Hippocampal formation (tissue), 2 donors: ENCODE measurements at regions not wholly inside any gene's neighbourhood (a gene's known extent, or its start where the extent isn't known, plus 50 kb on each side); places are given as distances from the start of the nearest gene placed in this dataset.

ENCODE experiments used
- DNase-seq, 2 donors: peaks; one replicate each; lab custom pipeline; 2025; lab: John Stamatoyannopoulos, UW

DNA sequence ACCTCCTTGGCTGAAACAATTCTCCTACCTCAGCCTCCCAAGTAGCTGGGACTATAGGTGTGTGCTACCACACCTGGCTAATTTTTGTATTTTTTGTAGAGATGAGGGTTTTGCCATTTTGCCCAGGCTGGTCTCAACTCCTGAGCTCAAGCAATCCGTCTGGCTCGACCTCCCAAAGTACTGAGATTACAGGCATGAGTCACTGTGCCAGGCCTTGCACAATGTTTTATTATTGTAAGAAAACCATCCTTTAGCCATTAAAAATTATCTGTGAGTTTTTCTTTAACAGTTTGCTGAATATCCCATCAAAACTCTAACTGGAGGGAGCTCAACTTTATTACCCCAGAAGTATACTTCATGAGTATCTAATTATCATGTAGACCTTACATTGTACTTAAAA is 900.3 kb downstream of the PCDH7 start:
- DNase-seq: no peak

DNA sequence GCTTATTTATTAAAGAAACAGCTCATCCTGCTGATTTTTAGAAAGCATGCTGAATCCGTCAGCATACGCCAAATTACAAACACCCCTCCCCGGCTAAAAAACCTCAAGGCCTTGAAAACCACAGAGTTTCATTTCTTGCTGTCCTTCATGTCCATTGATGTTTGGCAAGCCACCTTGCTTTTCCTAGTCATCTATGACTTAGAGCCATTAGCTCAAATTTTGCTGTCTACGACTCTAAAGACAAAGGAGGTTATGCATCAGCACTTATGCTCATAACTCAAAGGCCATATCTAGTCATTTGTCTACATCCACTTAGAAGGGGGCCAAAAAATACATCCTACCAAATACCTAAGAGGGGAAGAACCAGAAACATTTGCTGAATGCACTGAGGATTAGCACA is 925.1 kb downstream of the PCDH7 start:
- DNase-seq: no peak

DNA sequence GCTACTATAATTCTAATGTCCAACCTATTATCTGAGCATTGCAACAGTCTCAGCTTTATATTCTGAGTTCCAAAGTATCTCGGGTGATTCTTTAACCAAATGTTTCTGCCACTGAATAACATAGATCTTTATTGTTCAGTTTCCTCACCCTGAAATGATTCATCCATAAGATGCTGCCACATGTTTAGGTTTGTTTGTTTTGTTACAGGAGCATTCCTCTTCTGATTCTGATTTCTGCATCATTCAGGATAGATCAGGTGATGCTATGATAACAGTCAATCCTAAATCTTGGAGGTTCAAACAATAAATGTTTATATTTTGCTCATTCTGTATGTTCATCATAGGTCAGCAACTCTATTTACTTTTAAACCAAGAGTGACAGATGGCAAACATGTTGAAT is 927.6 kb downstream of the PCDH7 start:
- DNase-seq: no peak

DNA sequence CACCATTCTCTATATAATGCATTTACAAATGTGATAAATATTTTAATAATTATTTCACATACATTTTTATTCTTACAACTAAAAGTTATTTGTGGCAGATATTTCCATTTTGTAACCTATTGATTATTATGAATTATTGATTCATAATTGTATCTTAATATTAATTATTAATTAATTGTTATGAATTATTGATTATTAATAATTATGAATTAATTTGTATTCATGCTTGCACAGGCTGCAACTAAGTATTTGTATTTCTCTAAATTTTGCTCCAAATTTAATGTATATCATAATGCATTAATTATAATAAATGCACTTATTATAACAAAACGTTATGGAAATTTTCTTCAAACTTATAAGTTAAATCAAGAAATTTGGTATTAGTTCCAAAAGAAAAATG is 929.7 kb downstream of the PCDH7 start:
- no peak for DNase-seq

DNA sequence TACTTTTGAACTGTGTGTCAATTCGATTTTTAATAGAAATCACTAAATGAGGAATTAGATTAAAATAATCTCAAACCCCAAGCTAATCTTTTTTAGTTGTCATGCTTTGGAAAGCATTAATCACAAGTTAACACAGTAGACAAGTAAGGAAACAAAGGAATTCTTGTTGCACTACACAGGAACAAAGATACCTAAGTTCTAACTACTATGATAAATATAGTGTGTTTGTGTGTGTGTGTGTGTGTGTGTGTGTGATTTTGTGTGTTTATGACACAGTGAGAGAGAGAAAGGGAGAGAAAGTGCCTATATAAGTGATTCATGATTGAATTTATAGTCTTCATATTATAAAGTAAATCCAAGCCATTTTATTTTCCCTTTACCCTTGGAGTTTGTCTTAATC is 931.4 kb downstream of the PCDH7 start:
- DNase-seq: no peak

DNA sequence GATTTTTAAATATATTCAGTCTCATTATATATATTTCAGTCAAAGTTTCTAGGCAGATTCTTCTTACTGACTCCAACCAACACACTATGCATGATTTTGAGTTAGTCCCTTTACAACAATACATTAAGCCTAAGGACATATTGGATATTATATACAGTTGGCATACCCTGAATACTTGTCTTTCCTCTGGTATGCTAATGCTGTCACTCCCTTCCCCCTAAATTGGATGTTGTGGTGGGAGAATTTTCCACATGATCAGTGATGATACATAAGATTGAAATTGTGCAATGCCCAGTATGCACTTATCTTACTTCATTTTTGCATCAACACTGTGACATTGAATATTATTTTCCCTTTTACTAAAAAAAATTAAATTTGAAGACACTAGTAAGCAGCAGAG is 935.2 kb downstream of the PCDH7 start:
- DNase-seq: no peak

DNA sequence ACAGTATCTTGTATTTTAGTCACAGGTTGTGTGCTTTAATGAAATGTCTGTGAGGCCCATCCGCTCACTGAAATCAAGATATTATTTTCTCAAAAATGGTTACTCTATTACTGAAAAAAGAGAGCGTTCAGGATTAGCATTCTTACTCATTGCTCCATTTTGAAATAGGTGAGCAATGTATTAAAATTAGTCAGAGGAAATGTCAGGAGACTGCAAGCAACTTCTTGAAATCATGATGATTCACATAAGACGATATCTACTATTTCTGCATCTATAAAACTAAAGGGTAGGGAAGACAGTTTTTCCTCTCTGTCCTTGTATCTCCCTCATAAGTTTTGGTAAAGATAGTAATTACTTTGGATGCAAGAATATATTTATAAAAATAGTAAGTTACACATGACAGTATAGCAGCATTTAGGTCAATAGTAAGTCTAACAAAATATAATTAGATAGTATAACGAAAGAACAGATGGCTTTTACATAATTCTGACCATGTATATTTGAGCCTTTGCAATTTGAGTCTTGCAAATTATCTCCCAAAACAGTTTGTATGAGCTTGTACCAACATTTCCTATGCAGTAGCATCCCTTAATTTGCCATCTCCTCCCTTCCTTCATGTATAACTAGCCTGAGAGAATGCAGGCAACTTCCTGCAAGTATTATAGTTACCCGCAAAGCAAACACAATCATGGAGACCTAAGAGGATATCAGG is 937.8 kb downstream of the PCDH7 start:
- no peak for DNase-seq

DNA sequence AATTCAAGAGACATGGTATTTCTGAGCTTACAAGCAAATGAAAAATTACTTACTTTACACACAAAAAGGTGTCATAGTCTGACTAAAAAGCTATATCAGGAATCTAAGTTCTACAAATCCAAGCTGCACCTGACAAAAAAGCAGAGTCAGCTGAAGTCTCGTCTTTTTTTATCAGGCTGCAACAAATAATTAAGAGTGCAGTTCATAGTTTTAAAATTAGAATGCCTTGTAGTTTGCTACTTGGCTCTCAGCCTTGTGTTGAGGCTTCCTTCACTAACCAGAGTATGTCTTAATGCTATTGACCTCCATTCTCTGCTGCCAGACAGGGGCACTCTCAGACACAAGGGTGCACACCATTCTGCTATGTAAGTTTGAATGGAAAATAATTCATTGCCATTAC is 940.7 kb downstream of the PCDH7 start:
- no peak for DNase-seq

DNA sequence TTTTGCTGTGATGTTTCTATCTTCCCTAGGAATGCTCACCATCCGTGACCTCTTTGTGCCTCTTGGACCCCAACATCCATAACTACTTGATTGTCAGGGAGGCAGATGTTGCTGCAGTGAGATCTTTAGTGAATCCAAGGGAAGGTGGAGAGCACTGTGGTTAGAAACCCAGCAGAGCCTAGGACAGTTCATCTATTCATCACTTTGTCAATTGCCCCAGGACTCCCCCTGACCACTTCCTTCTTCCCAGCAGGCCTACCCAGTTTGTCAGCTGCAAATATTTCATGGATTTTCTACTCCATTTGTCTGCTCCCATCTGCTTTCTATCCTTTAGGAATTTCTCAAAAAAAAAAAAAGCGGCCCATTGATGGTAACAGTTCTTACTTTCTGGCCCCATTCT is 942.8 kb downstream of the PCDH7 start:
- no peak for DNase-seq

DNA sequence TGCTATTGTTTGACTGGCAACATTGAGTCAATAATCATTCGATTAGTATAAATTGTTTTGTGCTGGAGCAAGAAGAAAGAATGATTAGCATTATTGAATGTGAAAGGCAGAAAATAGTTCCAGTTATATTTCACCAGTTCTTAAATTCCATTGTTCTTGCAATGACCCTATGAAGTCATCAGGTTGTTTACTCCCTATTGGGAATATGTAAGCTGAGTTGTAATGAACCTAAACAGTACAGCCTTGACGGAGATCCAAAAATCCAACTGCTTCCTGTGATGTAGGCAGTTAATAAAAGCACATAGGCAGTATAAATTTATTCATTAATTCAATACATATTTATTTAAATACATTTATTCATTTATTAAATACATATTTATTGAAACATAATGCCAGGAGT is 947.5 kb downstream of the PCDH7 start:
- DNase-seq: no peak

DNA sequence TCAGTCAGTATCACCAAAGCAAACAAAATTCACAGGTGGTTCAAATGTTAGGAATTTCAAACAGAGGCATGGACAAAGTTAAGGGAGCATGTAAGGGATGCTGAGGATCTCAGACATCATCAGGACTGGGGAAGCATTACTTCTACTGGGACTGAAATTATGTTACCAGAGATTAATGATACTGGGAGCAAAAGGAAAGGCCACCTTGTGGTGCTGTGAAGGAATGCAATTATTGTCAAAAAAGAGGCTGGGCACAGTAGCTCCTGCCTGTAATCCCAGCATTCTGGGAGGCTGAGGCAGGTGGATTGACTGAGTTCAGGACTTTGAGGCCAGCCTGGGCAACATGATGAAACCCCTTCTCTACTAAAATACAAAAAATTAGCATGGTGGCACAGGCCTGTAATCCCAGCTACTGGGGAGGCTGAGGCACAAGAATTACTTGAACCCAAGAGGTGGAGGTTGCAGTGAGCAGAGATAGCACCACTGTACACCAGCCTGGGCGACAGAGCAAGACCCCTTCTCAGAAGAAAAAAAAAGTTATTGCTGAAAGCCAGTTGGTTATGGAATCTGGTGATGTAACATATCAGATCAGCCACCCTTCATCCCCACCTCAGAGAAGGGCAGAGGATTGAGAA is 954.3 kb downstream of the PCDH7 start:
- no peak for DNase-seq

DNA sequence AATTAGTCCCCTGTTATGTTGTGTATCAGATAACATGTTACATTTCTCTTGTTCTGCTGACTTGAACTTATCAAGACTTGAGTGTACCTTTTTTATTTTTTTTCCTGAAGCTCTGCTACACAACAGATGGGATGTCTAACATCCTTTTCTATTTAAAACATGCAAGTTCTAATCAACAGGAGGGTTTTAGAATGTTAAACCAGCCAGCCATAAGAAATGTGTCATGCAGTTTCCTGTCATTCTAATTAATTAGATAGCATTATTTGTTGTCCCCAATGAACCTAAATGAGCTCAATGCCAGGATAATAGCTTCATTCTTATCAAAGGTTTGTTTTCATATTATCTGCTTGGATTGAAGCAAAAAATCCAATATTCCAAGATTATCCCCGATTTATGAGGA is 958.2 kb downstream of the PCDH7 start:
- DNase-seq: no peak

DNA sequence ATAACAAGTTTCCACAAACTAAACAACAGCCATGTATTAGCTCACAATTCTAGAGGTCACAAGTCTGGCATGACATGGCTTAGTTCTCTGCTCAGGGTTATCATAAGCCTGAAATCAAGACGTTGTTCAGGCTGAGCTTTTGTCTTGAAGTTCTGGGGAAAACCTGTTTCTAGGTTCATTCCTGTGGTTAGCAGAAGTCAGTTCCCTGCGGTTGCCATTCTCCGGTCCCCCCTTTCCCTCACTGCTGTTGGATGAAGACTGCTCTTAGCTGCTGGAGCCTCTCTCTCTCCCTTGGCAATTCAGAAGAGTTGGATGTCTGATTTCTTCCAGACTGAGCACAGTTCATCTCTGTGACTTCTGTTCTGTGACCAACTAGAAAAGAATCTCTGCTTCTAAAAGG is 962.6 kb downstream of the PCDH7 start:
- no peak for DNase-seq

DNA sequence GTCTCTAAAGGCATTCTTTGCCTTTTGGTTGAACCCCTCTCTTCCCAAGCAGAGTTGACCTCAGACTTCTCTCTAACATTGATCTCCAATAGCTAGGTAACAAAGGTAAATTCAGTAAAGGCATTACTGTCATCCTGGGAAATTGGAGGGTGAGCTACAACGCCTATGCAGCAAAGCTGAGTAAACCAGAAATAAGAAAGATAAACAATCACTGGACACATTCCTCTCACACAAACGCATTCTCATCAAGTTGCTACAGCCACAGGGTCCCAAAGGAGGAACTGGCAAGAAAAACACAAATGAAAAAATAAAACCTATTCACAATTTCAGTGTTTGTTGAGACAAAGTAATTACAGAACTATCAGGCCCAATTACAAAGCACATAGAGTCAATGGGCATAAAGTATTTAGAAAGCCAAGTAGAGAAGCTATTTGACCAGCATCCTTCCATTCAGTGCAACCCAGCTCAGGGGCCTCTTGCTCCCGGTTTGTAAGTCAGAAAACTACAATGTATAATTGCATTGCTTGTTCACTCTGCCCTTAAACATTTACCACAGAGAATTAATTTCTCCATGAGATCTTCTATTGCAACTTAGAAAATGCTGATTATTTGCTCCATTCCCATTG is 967.7 kb downstream of the PCDH7 start:
- DNase-seq: no peak

DNA sequence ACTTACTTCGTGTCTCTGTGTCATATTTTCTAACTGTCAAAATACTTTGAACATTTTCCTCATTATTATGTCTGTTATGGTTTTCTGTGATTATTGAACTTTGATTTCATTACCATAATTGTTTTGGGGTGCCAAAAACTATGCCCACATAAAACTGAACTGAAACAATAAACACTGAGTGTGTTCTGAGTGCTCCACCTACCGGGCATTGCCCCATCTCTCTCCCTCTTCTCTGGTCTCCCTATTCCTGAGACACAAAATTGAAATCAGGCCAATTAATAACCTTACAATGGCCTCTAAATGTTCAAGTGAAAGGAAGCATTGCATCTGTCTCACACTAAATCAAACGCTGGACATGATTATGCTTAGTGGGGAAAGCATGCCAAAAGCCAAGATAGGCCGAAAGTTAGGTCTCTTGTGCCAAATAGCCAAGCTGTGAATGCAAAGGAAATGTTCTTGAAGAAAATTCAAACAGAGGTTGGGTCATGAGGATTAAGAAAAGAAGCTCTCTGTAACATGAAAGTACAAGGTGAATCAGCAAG is 972.3 kb downstream of the PCDH7 start:
- DNase-seq: no peak

DNA sequence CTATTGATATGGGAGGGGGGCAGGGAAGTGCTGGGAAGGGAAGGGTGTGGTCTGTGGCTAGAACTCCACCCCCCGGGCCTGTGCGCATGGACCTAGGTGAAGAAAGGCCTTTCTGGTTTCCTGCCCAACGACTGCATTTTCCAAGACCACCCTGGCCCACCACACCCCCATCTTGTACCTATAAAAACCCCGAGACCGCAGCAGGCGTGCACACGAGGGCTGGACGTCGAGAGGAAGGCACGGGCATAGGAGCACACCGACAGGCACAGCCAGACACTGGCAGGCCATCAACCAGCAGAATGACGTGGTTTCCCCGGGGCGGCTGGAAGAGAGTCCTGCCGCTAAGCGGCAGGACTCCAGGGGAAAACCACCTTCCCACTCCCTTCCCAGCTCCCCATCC is 981.1 kb downstream of the PCDH7 start:
- DNase-seq: no peak

DNA sequence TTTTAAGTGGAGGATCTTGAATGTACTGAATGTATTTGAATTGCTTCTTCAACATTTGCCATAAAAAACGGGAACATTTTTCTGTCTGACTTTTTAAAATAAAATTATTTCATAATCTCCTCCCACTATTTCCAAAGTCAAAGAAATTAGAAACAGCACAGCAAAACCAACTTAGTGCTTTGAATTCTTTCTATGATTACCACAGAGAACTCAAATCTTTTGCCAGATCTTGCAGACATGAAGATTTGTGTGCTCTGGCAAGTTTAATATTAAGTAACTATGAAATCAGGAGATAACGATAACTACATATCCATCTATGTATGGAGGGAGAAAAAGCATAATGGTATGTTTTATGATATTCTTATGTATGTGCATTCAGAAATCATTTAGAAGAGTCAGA is 982.2 kb downstream of the PCDH7 start:
- DNase-seq: no peak

DNA sequence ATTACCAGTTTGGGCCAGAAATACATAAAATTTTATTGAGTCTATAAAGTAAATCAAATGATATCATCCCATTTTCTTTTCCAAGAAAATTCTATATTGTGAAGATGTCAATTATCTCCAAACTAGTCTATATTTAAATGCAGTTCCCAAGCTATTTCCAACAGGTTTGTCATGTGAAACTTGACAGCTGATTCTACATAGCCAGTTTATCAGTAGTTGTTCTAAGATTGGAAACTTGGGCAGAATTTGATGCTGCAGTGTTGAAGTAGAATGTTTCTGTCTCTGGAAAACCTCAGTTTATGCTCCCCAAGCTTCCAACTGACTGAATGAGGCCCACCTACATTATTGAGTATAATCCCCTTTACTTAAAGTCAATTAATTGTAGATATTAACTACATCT is 994.1 kb downstream of the PCDH7 start:
- no peak for DNase-seq

DNA sequence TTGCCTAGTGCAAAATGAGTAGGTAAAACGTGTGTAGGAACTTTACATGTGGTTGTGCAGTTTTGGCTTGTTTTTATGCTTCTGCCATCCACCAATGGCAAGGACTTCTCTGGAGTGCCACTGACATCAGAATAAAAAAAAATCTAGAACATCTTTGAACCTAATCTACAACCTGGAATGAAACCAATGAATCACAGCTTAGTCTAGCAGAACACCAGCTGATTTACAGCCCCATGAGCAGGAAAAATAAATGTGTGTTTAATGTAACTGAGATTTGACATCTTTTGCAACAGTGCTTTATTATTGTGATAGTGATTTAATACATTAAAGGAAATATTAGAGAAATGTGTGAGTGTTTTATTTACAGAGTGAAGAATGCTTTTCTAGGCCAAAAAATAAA is 995.1 kb downstream of the PCDH7 start:
- no peak for DNase-seq

DNA sequence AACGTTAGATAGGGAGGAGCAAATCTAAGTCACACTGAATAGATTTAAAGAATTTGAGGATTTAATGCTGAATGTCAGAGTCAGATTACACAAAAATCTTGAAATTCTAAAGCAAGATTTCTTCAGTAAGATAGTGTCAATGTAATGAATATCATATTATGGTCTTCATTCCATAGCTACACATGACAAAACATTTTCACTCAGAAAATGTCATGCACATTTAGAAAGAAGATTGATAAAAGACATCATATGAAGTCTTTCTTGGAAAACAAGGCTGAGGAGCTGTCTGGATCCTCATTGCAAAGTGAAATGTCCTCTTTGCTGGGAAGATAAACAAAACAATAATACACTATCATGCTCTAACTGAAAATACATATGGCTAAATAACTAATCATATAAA is 1006.9 kb downstream of the PCDH7 start:
- DNase-seq: no peak

DNA sequence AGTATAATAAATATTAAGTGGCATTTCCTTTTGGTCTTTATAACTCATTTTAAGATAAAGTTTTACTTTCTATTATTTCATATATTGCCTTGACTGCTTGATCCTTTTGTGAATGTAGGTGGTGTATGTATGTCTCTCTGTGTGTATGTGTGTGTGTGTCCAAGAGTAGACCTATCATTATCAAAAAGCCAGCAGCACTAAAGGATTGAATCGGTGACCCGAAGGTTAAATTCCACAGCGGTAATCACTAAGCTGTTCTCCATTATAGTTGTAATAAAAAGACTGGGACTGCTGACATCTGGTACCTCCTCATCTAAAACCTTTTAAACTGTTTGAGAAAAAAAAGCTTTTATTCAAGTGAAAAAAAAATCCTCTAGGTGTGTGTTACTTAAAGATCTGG is 1014.8 kb downstream of the PCDH7 start:
- no peak for DNase-seq

DNA sequence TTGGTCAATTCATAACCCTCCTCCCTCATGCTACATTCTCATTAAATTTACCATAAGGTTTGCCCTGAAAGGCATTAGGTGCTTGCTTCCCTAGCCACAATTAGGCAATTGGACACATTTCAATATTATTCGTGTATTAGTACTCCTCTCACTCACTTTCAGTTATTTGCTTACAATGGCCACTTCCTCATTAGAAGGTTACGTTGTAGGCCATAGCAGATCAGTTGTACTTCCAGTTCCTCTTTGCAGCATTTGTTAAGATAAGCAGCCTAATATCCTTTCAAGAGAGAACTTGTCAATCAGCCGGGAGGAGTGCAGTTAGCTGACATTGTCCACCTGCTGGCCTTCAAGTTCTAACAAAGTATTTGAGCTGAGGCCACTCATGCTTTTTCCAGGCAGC is 1017.2 kb downstream of the PCDH7 start:
- DNase-seq: no peak

DNA sequence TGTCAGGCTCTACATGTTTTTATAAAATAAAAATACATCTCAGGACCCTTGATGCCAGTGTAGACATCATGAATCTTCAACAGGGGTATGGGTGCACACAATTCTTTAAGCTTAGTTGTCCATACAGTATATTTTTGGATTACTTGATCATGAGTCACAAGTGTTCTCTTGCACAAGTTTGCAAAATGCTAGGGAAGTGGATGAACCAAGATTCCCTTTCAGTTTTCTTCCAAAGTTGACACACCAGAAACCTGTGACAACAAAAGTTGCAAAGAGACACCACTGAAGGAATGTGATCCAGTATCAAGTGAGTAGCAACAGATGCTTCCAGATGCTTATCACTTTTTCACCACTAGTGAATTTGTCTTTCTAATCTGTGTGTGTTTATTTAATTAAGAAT is 1021.2 kb downstream of the PCDH7 start:
- DNase-seq: no peak
